IMR-90 (cell line): ENCODE measurements at regions not wholly inside any gene's neighbourhood (a gene's known extent, or its start where the extent isn't known, plus 50 kb on each side); places are given as distances from the start of the nearest gene placed in this dataset.

ENCODE experiments used
- ATAC-seq: fragments of 200-7000 bp; cut with Tn5 transposase; 2 replicates; pipeline ENCODE4 v1.9.1; 2020; ENCODE audit warnings: low read depth, mild to moderate bottlenecking, moderate library complexity
- BruUV-seq: library from RNA; stranded (reverse); fragments of 400-500 nt; replicated peaks from 2 replicates; lab custom pipeline; 2021; lab: Mats Ljungman, UMichigan
- CTCF ChIA-PET: fragments of 300-600 bp; formaldehyde crosslinking; extraction: SDS; loops from one replicate; lab custom pipeline; 2021; ENCODE audit warnings: antibody characterized with exemption; lab: Yijun Ruan, JAX
- POLR2A ChIA-PET: fragments of 300-600 bp; sonication (Branson Sonifier 250); formaldehyde crosslinking; loops from one replicate; lab custom pipeline; 2022; ENCODE audit warnings: antibody characterized with exemption; ENCODE audit not compliant: unreplicated experiment; lab: Charles Lee
- DNase-seq: peaks from one replicate; pipeline ENCODE4 v3.0.0; 2013
- H2AFZ ChIP-seq: replicated peaks from 2 replicates; pipeline ENCODE3; 2013; ENCODE audit warnings: low read length, mild to moderate bottlenecking; ENCODE audit not compliant: poor library complexity
- H2AK5ac ChIP-seq: 2 replicates; pipeline ENCODE4 v1.6.1; 2013; ENCODE audit warnings: low read depth, low read length, inconsistent platforms
- H2AK9ac ChIP-seq: replicated peaks from 2 replicates; pipeline ENCODE3; 2013; ENCODE audit warnings: mild to moderate bottlenecking, low read depth, low read length, moderate library complexity; ENCODE audit not compliant: poor library complexity
- H2BK120ac ChIP-seq: 2 replicates; pipeline ENCODE4 v1.6.1; 2013; ENCODE audit warnings: low read depth, low read length, inconsistent platforms
- H2BK15ac ChIP-seq: 3 replicates; pipeline ENCODE4 v1.6.1; 2013; ENCODE audit warnings: low read depth, low read length, inconsistent platforms
- H2BK20ac ChIP-seq: 2 replicates; pipeline ENCODE4 v1.6.1; 2013; ENCODE audit warnings: low read depth, mild to moderate bottlenecking, inconsistent platforms, low read length, moderate library complexity
- H2BK5ac ChIP-seq: 2 replicates; pipeline ENCODE4 v1.6.1; 2013; ENCODE audit warnings: mild to moderate bottlenecking, low read depth, low read length, inconsistent platforms; ENCODE audit not compliant: poor library complexity, severe bottlenecking
- H3K14ac ChIP-seq: replicated peaks from 2 replicates; pipeline ENCODE4 v1.6.1; 2013; ENCODE audit warnings: low read depth, low read length, inconsistent platforms
- H3K18ac ChIP-seq: 2 replicates; pipeline ENCODE4 v1.6.1; 2013; ENCODE audit warnings: low read depth, low read length, control low read depth
- H3K23ac ChIP-seq: 2 replicates; pipeline ENCODE4 v1.6.1; 2013; ENCODE audit warnings: low read depth, low read length, inconsistent platforms
- H3K27ac ChIP-seq: 2 replicates; pipeline ENCODE4 v1.5.1; 2013; ENCODE audit warnings: mild to moderate bottlenecking, control low read depth, low read length; ENCODE audit not compliant: insufficient read depth
- H3K27me3 ChIP-seq: 2 replicates; pipeline ENCODE4 v1.6.1; 2013; ENCODE audit warnings: low read length; ENCODE audit not compliant: control insufficient read depth, insufficient read depth
- H3K36me3 ChIP-seq: 2 replicates; pipeline ENCODE4 v1.6.1; 2013; ENCODE audit warnings: low read length, mixed read lengths; ENCODE audit not compliant: control insufficient read depth, insufficient read depth
- H3K4ac ChIP-seq: 2 replicates; pipeline ENCODE4 v1.6.1; 2013; ENCODE audit warnings: low read depth, low read length, inconsistent platforms
- H3K4me1 ChIP-seq: 2 replicates; pipeline ENCODE4 v1.6.1; 2013; ENCODE audit warnings: low read length, mixed read lengths; ENCODE audit not compliant: control insufficient read depth, insufficient read depth
- H3K4me2 ChIP-seq: 2 replicates; pipeline ENCODE4 v1.6.1; 2013; ENCODE audit warnings: low read depth, mild to moderate bottlenecking, control low read depth, low read length, moderate library complexity
- H3K4me3 ChIP-seq: 2 replicates; pipeline ENCODE4 v1.5.1; 2013; ENCODE audit warnings: low read depth, mild to moderate bottlenecking, control low read depth, low read length, moderate library complexity; ENCODE audit not compliant: insufficient read depth
- H3K56ac ChIP-seq: 2 replicates; pipeline ENCODE4 v1.6.1; 2013; ENCODE audit warnings: low read length, inconsistent platforms; ENCODE audit not compliant: insufficient read depth; ENCODE audit errors: extremely low read depth
- H3K79me1 ChIP-seq, 2 experiments: 2 replicates each; pipeline ENCODE4 v1.6.1; 2013; ENCODE audit warnings: low read length in 2 of 2, inconsistent platforms in 1 of 2, low read depth in 1 of 2
- H3K9ac ChIP-seq: 2 replicates; pipeline ENCODE4 v1.6.1; 2013; ENCODE audit warnings: low read depth, low read length, control low read depth
- H3K9me1 ChIP-seq: 2 replicates; pipeline ENCODE4 v1.6.1; 2013; ENCODE audit warnings: low read length, inconsistent platforms; ENCODE audit not compliant: insufficient read depth
- H3K9me3 ChIP-seq: 2 replicates; pipeline ENCODE4 v1.6.1; 2013; ENCODE audit warnings: low read length; ENCODE audit not compliant: control insufficient read depth, insufficient read depth
- H4K20me1 ChIP-seq: 2 replicates; pipeline ENCODE4 v1.6.1; 2013; ENCODE audit warnings: low read length, inconsistent platforms; ENCODE audit not compliant: insufficient read depth
- H4K5ac ChIP-seq: 2 replicates; pipeline ENCODE4 v1.6.1; 2013; ENCODE audit warnings: mild to moderate bottlenecking, low read depth, low read length, control low read depth
- H4K8ac ChIP-seq, 2 experiments: 2 replicates each; pipeline ENCODE4 v1.6.1; 2013; ENCODE audit warnings: low read depth in 2 of 2, low read length in 2 of 2, control low read depth in 1 of 2, inconsistent platforms in 1 of 2
- H4K91ac ChIP-seq: 2 replicates; pipeline ENCODE4 v1.6.1; 2013; ENCODE audit warnings: low read depth, low read length, inconsistent platforms; ENCODE audit not compliant: insufficient read depth
- FOS ChIP-seq: fragments of 150-350 bp; IDR thresholded peaks from 2 replicates; pipeline ENCODE4 v1.6.1; 2016; ENCODE audit warnings: low read depth, low read length
- RAD21 ChIP-seq: IDR thresholded peaks from 2 replicates; pipeline ENCODE4 v1.6.1; 2012; ENCODE audit warnings: low read length, improper control_type of control experiment
- WGBS, 2 experiments: methylation state at CpG; one replicate each; pipeline versions ENCODE4 v1.1.5 to v1.1.7; 2013; ENCODE audit warnings: missing lambda C conversion rate in 2 of 2; ENCODE audit not compliant: insufficient read length in 1 of 2; ENCODE audit errors: extremely low coverage in 2 of 2; 5-methylcytosine and 5-hydroxymethylcytosine counted together
- dilution Hi-C: fragments of 300-500 bp; cut with HindIII; formaldehyde crosslinking; loops from one replicate; pipeline ENCODE4 v1.14.3; 2018; ENCODE audit warnings: low sequenced_read_pairs; ENCODE audit not compliant: unreplicated experiment
- in situ Hi-C: fragments of 300-500 bp; cut with MboI; formaldehyde crosslinking; loops from 3 replicates; pipeline ENCODE4 v1.14.3; 2019; ENCODE audit warnings: low sequenced_read_pairs, inconsistent platforms, mixed read lengths
- intact Hi-C: fragments of 100-400 bp; cut with micrococcal nuclease; formaldehyde crosslinking; loops from 2 replicates; pipeline ENCODE4 v1.10.0; 2022

DNA sequence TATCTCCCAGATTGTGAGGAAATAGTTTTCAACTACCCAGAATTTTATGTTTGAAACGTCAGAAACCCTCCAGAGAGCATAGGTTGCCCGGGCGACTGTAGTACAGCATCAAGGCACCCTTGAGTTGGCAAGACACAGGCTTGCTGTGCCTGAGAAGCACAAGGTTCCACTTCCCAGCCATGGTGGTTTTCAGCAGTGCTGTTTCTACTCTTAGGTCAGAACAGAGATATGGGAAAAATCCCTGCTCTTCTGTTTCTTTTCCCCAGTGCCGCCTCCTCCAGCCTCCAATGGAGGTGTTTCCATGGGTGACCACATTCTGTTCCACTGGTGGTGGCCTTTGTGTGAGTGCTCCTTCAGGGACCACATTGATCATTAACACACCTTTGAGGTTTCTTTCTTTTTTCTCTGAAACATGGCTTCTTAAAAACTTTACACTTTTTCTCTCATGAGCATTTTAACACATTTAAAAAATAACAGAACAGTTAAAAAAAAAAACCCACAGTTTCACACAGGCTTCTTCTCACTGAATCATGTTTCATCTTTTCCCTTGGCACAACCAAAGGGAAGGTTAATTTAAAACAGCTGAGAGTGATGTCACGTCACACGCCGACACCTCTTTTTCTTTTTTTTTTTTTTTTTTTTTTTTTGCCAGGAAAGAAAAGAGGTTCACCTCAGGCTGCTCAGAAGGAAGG lies 229.3 kb upstream of the HDAC4 start:
- ChIA-PET POLR2A (interaction anchor here (0.7 kb wide), 1 partner anchor 130 kb away, joined by 18 read pairs; no protein-coding TSS in a partner anchor), CTCF (no interaction called here)
- Histone ChIP-seq H4K8ac (no peak overlapping the region), H4K20me1 (no peaks in the 10 kb centered on the region), H3K4me3 (no peak overlapping the region), H3K79me1 (no peaks in the 10 kb centered on the region), H3K14ac (no peak overlapping the region), H2BK5ac (no peak overlapping the region), H3K4me2 (no peak overlapping the region), H2BK15ac (no peak overlapping the region), H3K27ac (no peak overlapping the region), H2BK20ac (no peak overlapping the region), H2AFZ (no peak overlapping the region), H3K27me3 (no peaks in the 10 kb centered on the region), H3K18ac (no peak overlapping the region), H3K56ac (no peak overlapping the region), H2AK9ac (no peak overlapping the region), H3K9me1 (no peaks in the 10 kb centered on the region), H4K5ac (no peak overlapping the region), H3K4me1 (no peaks in the 10 kb centered on the region), H3K4ac (no peak overlapping the region), H2BK120ac (no peak overlapping the region), H3K23ac (no peak overlapping the region), H3K36me3 (no peaks in the 10 kb centered on the region), H3K9me3 (peaks cover 21% of the 10 kb centered on the region), H3K9ac (no peak overlapping the region), H2AK5ac (no peak overlapping the region), H4K91ac (no peak overlapping the region)
- DNase-seq (no peak), ATAC-seq (no peak)
- dilution Hi-C loops (no loop called here), intact Hi-C loops (no loop called here), in situ Hi-C loops (no loop called here)
- no CpG with 5 or more reads among the region's 7 CpGs for WGBS, 2 experiments
- TF ChIP-seq RAD21 (no peak), FOS (no peak)
- BruUV-seq, result no TSS peak
